Right hindlimb (tissue), 1 donor: ENCODE measurements at regions not wholly inside any gene's neighbourhood (a gene's known extent, or its start where the extent isn't known, plus 50 kb on each side); places are given as distances from the start of the nearest gene placed in this dataset.

Experiments
- DNase-seq: peaks from one replicate; pipeline ENCODE4 v3.0.0-alpha.2; 2018

DNA sequence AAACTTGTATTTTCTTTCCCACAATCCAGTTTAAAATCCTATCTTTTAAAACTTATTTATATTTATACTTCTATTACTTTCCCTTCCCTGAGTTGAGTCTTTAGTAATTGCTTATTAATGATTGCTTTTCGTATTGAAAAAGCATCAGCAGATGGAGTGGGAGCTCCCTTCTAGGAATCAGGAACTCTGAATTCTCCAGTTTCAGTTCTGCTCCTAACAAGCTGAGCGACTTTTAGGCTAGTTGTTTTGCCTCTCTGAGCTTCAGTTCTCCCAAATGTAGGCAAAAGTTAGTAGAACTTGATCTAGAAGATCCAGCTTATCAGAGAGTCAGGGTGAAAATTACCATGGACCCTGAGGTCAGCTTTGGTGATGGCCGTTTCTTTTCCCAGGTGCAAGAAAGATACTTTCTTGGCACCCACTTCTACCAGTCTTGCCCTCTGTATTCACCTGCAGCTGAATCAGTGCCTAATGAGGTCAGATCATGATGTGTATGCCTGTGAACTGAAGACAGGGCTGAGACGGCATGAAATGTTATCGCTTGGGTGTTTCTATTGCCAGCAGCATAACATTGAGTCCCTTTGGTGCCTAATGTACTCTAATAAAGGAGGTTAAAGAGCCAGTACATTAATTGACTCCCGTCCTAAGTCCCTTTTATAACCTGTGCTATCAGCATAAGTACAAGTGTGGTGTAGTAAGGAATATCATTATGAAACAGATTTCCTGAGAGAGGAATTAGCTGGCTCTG is 194.5 kb upstream of the TBC1D5 start:
- no peak for DNase-seq

DNA sequence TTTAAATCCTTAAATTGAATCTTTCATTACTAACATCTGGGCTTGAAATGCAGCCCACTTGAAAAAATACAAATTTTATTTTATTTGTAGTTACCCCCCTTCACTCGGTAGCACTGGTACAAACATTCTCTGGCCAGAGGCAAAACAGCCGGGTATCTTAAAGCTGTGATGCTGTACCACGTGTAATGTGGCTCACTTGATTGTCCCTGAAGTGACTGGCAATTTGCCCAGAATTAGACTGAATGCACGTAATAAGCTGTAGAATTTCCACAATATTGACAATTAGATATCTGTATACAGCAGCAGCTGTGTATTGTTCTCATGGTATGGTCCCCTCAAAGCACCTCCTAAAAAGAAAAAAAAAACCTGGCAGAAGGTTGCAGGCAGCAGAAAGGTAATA is 192.8 kb upstream of the TBC1D5 start:
- DNase-seq: no peak

DNA sequence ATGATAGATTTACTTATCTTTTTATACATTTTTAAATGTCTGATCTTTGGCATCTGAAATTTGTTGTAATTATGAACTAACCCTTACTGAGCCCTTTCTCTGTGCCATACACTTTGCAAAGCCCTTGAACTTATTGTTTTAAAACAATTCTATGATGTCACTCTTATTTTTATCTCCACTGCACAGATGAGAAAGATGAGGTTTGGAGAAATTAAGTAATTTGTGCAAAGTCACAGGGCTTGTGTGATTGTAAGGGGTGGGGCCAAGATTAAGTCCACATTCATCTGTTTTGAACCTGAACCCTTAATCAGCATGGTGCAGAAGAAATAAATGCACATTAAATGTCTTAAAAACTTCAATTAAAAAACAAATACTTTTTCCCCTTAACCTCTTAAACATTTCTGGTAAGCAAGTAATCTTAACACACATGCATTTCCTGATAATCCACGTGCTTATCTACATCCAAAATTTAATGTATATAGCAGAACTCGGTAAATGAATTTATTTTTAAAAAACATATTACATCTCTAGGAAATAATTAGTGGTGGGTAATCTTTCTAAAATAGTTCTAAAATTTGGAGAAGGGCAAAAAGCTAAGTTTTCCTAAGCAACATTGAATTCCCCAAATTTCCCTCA is 189.8 kb upstream of the TBC1D5 start:
- DNase-seq: no peak

DNA sequence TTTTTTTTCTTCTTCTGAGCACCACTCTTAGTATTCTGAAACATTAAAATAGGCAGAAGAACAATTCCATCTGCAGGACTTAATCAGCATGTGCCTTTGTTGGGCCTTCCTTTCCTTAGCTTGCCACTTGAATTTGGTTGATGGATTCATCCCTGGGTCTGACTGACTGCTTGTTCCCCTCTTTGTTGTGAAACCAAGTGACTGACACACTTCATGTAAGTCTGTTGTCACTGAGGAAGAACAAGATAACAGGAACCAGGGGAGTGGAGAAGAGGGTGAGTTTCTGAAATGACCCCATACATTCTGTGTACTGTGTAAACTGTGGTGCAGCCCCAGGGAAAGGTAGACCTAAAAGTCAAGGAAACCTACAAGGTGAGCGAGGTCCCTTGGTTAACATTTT is 188.7 kb upstream of the TBC1D5 start:
- DNase-seq: no peak

DNA sequence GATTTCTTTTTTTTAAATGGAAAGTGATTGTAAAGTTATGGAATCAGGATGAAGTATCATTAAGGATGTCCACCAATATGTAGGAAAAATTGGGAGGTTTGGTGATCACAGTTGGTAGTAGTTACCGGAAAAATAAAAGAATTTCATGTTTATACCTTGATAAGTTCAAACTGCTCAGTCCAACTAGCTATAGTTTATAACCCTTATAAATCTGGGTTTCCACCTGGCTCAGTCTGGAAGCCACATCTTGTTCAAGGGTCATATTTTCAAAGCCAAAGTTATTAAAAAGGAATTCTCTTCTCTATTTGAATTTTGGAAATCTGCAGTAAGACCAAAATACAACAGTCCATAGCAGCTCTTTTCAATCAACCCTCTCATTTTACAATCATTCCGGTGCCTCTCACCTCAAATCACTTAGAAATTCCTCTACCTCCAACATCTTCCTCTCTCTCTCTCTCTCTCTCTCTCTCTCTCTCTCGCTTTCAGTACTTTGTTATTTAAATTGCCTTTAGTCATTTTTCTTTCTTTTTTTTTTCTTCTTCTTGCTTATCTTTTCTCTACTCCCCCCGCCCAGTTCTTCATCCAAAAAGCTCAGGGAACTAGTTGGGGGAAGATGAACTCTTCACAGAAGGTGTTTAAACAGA is 186.2 kb upstream of the TBC1D5 start:
- DNase-seq: no peak

DNA sequence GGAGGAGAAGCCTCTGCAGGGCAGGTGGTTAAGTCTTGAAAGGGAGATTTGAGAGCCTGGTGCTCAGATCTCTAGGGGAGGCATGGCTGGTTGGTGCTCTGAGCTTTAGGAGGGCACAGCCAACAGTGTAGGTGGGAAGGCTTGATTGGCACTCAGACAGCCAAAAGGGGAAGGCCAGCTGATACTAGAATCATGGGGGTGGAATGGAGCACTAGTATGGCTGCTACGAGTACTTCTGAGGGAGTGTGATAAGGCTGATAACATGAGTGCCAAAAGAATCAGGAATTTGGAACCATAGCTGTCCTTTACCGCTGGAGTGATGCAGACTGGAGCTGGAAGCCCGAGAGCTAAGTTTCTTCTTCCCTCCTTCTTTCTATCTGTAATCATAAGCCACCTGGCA is 184.6 kb upstream of the TBC1D5 start:
- no peak for DNase-seq

DNA sequence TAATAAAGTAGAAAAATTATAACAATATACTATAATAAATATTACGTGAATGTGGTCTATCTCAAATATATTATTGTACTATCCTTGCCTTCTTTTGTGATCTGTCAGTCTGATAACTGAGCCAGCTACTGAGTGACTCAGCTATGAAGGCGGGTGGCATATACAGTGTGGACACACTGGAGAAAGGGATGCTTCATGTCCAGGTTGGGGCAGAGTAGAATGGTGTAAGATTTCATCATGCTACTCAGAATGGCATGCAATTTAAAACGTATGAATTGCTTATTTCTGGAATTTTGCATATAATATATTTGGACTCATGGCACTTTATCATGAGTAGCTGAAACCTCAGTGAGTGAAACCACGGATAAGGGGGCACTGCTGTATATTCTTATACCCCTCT is 172.9 kb upstream of the TBC1D5 start:
- no peak for DNase-seq

DNA sequence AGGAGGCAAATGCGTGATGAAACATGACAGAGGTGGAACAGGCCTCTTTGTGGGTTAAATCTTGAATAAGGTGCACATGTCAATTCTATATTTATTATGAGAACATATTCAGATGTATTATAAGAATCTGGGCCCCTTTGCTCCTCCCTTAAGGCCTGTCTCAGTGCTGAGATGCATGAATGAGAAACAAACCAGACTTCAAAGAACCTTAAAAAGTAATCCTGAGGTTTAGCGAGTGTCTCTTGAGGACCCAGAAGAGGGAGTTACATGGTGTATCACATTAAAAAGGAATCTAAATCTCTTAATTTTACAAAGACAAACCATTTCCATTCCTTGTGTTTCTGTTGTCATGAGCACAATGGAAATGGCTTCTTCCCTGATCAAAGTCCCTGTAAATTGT is 170.9 kb upstream of the TBC1D5 start:
- DNase-seq: no peak

DNA sequence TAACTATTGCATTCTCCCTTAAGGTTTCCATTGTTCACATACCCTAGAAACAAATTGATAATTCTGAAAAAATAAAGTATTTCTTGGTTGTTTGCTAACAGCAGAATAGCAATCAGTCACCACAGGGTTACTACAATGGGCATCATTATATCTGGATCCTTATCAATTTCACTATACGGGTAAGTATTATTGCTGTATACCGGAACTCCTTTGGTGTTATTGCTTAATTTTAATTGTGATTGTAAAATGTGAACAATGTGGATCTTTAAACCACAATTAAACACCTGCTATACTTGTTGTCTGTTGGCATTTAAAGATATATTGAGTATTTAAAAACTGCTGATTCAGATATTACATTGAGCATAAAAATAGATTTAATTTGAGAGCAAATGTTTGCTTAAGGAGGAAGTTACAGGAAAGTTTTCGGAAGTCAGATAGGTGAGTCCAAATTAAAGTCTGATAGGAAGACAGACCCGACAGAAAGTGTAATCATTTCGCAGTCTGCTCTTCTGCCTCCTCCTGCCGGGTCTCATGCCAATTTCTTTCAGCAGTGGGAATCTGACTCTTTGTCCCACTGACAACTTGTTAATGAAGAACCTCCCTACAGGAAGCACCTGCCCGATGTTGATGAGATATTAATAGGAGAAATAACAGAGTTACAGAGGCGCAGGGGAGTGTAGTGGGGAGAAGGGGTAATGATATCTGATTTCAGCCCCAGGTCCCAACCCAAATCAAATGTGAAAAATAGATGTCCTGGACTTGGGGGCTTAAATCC is 169.7 kb upstream of the TBC1D5 start:
- DNase-seq: no peak

DNA sequence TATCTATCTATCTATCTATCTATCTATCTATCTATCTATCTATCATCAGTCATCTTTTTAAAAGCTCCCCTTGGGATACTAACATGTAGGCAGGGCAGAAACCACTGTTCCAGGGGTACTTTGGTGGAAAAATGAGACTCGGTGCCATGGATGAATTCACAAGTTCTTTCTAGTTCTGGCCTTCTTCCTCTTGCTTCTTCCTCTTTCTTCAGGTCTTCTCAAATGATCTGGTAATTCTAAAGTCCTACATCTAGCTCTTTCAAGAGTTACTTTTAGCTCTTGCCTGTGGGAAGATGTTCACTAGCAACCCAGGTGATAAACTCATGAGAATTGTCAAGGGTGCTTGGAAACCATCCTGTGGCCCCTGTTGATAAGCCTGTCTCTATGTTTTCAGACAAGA is 168.5 kb upstream of the TBC1D5 start:
- no peak for DNase-seq

DNA sequence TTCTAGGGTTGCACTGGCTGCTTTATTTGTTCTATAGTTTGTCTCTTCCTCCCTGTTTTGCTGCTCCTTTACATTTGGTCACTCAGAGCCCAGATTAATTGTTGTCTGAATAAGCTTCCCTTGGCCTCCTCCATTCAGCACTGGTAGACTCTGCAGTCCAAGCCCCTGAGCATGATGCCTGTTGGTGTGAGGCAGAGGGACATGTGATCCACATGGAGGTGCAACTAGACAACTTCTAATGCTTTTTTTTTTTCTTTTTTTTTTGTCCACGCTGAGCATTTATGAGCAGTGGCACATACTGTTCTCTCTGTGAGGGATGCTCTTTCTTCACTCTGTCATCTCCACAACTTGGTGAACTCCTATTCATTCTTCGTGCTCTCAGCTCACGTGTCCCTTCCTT is 167.3 kb upstream of the TBC1D5 start:
- DNase-seq: no peak

DNA sequence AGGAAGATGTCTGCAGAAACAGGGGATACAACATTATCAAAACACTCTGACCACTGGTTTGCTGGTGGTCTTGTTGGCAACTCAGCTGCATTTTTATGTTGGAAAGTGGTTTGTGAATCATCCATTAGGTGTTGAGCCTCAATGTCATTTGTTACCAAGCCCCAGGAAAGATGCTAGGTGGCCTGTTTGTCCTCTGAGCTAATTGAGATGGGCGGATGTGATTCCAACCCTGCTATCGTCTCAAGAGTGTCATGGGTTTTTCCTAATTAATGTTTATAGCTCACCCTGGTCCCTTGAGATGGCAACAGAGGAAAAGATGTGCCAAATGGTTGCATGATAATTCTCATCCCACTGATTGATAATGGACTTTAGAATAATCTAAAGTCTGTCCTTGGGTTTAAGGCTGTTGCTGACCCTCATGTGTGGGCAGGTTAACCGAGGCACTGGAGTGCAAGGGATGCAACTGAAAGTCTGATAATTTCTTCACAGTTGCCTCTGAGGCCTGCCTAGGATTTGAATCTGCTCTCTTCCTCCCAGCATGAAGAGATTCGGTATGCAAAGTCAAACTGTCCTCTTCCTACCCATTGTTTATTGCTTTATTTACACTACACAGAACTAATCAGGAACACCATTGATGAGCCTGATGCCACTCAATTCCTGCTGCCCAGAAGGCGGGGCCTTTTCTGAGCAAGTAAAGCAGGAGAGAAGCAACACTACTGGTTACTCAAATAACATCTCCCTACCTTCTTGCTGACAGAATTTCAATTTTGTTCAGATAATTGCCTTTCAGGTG is 166.2 kb upstream of the TBC1D5 start:
- DNase-seq: no peak

DNA sequence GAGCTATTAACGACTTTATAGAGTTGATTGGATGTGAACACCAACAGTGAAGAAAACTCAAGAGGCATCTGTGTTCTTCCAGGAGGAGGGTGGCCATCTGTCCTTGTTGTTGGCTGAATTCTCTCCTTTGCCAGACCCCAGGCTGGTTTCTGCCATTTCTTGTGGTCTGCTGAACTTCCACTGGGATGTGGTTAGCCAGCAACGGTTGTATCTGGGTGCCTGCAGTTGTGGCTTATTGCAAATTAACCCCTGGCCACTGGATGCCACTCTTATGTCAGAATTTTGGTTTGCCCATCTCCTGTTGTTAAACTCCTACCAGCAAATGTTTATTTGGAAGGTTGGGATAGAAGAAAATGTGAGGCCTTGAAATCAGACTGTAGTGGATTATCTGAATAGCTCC is 163.6 kb upstream of the TBC1D5 start:
- DNase-seq: no peak

DNA sequence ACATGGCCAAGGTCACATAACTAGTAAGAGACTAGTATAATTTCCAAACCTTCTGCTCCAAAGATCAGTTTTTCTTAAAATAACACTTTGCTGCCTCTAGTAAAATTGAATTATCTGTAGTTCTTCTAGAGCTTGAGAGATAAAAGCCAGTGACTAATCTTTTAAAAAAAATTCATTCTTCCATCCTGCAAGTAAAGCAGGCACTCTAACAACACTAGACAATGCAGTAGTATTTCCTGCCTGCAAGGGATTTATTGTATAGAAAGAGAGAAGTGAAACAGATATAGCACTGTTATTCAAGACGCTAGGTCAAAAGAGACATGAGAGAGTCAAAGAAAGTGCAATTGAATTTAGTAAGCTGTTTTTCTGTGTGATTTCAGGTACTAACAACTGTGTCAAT is 159.5 kb upstream of the TBC1D5 start:
- DNase-seq: no peak

DNA sequence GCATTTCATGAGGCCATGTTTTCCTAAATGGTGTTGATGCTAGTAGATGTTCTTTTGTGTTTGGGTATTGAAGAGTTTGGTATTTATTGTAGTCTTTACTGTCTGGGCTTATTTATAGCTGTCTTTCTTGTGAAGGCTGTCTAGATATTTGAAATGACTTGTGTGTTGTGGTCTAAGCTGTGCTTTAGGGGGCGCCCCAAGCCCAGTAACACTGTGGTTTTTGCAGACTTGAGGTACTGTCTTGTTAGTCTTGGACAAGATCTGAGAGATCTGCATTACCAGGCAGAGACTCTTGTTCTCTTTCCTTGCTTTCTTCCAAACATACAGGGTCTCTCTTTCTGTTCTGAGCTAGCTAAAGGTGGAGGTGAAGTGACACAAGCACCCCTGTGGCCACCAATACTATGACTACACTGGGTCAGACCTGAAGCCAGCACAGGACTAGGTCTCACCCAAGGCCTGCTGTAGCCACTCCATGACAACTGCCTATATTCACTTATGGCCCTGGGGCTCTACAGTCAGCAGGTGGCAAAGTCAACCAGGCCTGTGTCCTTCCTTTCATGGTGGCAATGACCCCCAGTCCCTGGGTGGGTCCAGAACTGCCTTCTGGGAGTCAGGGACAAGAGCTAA is 152.1 kb upstream of the TBC1D5 start:
- no peak for DNase-seq

DNA sequence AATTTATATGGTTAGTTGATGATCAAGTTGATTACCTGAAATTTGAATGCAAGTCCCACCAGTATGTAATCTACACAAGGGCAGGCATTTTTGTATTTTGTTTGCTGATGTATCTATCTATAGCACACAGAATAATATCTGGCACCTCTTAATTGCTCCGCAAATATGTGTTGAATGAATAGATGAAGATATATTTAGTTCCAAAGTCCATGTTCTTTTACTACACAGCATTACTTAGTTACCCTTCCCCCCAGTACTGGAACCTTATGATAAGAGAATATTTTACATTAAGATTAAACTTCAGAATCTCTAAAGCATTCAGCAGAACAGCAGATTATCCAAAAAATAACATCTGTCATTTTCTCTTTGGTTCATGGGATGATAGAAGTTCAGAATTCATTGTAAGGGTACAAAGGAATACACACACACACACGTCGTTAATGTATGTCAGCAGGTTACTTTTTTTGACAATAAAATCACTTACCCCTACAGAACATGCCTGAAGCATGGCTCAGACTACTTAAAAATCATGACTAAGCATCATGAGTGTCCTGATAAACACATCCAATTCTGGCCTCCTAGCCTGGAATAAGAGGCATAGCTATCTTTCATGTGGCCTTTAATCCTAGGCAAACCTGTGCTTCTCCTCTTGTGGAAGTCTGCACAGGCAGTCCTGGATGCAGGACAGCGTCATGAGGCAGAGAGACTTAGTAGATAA is 148.9 kb upstream of the TBC1D5 start:
- DNase-seq: no peak

DNA sequence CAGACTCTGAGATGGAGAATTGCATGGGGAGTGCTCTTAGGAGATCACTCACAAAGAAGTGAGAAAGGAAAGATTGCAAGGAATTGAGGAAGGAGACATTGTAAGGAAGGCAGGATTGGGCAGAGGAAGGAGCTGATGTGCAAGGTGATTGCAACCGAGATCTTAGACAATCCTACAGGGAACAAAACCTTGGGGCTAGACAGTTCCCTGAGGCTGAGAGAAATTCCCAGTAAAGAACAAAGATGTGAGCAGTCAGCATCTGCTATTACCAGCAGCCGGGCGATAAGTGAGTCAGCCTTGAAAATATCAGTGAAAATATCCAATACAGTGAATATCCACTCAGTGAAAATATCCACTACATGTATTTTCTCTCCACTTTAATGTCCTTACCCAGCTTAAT is 143.6 kb upstream of the TBC1D5 start:
- no peak for DNase-seq

DNA sequence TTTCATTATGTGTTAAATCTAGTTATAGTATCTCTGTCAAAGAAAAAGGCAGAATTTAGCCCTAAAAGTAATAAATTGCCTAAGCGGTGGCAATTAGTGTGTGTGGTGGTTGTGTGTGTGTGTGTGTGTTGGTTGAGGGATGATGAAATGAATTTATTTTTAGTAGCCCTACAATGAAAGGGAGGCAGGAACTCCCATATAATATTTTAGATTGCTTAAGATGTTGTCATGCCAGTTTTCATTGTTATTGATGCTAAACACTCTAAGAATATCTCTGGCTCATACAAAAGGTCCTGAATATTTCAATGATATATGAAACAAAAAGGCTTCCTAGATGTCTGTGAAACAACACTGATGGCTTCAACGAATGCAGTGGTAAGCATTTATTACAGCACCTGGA is 140.6 kb upstream of the TBC1D5 start:
- DNase-seq: no peak

DNA sequence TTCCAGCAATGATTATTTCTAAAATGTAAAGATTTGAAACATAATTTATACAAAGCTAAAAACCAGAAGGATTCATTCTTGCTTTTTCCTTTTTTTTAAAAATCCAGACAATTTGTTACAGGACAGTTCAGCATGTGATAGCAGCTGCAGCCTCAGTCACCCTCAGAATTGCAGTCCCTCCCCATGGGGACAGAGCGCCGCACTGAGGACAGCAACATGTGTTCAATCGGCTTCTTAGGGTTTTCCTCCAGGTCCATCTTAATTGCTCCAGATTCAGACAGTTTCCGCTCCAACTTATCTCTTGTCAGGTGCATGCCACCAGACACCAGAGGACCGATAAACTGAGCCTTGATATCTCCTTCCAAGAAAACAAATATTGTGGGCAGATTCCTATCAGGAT is 134.9 kb upstream of the TBC1D5 start:
- DNase-seq: no peak

DNA sequence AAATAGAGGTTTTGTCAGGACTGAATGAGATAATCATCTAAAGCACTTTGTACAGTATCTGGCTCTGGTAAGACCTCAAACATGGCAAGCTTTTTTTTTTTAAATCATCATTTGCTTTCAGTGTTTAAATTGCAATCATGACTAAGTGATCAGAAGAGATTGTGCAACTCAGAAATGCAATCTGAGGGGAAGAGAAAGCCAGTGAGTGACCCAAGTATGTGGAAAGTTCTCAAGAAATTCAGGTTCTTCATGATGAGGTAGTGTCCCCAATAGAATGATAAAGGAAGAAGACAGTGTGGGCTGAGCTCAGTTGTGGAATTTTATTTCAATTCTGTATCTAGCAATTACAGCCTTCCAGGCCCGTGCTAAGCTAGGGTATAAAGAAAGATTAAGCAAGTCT is 132.2 kb upstream of the TBC1D5 start:
- no peak for DNase-seq

DNA sequence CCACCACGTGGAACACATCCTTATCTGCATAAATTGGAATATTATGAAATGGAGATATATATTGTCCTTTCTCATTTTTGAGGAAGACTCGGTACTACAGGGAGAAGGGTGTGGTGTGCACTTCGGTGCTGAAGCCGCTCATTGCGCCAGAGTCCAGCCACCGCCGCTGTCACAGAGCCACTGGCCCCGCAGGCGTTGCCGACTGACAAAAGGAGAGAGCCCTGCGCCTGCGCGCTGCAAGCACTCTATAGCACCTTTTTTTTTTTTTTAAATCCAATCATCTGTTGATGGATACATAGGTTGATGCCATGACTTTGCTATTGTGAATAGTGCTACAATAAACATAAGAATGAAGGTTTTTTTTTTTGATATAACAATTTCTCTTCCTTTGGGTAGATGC is 130.0 kb upstream of the TBC1D5 start:
- DNase-seq: no peak

DNA sequence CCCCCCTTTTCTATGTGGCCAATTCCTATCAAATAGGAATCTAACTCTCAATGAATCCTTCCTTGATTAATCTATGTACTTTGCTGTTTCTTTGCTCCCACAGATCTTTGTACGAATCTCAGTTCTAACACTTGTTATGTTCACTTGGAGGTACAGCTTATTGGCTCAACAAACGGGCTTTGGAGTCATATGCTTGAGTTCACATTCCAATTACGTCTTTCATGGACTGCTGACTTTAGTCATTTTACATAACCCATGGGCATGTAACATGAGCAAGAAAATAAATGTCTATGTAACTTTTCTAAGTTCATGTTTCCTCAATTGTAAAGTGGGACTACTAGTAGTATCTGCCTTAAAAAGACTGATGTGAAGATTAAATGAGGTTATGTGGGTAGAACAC is 123.2 kb upstream of the TBC1D5 start:
- DNase-seq: no peak
